GM19324 (cell line): ENCODE measurements at regions not wholly inside any gene's neighbourhood (a gene's known extent, or its start where the extent isn't known, plus 50 kb on each side); places are given as distances from the start of the nearest gene placed in this dataset.

ENCODE experiments used
- ATAC-seq: cut with Tn5 transposase; IDR thresholded peaks from one replicate; pipeline ENCODE4 v1.9.1; 2021; ENCODE audit warnings: mild to moderate bottlenecking, moderate library complexity; ENCODE audit not compliant: unreplicated experiment, low FRiP score

DNA sequence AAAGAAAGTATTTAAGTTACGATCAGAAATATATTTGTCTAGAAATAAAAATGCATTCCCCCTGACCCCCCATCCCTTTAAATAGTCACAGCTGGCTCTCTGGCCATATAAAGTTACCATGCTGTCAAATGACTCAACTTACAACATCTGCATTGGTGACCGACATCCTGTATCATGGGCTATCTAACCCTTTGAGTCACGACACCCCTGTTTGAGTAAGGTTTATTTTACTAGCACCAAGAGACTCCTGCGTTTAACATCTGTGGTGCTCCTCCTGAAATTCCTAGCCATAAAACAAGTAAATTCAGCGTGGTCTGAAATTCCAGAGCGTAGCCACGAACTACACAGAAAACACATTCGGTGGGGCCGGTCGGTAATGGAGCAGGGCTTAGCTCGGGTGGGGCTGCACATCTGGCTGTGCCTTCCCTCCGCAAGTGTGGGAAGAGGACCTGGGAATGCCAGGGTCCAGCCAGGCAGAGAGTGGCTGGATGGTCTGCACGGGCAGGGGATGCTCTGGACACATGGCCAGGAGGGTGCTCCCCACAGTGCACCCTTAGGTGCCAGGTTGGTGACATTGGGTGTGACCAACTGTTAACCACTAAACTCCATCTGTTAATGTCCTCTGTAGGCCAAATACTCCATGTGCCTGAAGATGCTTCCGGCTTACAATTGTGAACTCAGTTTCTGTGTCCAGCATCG, 53.0 kb upstream of the CLDN14 start:
- ATAC-seq, result no peak

DNA sequence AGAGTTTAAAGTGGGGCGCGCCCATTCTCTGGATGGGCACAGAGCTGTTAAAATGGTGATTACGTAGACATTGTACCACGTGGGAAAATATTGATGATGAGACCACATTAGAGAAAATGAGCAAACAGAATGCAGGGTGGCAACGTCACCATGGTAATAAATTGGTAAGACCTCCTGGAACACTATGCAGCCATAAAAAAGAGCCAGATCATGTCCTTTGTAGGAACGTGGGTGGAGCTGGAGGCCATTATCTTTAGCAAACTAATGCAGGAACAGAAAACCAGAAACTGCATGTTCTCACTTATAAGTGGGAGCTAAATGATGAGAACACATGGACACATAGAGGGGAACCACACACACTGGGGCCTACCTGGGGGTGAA, 53.5 kb upstream of the CLDN14 start:
- ATAC-seq, result no peak

DNA sequence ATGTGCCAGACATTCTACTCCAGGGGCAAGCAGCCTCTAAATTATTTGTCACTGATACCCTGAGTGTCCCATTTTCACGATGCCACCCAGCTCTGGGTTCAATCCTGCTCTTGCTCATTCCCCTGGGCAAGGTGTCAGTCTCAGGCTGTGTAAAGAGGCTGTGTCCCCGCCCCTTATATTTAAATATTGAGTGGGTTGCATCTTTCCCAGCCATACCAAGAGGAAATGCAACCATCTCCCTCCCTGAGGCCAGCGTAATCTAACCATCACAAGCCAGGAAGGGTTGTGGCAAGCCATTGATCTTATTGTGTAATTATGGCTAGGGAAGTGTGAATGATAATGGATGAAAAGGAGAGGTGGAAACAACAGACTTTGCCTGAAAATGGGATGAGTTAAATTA, 54.7 kb upstream of the CLDN14 start:
- ATAC-seq, result no peak

DNA sequence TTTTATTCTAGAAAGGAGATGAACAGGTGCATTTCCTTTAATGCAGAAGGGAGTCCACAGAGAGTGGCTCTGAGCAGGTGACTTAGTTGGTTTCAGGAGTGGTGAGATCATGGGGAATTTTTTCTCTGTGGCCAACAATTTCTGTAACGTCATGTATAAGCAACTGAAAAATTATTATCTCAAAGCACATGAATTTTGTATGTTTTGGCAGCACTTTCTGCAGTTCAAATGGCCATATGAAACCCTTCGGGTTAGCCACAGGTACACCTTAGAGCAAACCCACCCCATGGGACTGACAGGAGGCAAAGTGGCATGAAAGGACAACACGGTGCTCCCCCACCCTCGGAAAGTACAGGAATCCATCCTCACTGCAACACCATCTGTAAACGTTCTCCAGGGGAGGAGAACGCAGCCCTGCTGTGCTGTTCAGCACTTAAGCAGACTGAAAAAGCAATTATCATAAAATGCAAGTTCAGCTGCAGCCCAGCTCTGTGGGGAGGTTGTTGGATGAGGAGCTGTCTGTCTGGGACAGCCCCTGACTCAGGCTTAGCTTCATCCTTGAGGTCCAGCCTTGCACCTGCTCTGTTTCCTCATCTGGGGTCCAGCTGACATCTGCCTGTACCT, 55.8 kb upstream of the CLDN14 start:
- peak; percentile 62 for ATAC-seq

DNA sequence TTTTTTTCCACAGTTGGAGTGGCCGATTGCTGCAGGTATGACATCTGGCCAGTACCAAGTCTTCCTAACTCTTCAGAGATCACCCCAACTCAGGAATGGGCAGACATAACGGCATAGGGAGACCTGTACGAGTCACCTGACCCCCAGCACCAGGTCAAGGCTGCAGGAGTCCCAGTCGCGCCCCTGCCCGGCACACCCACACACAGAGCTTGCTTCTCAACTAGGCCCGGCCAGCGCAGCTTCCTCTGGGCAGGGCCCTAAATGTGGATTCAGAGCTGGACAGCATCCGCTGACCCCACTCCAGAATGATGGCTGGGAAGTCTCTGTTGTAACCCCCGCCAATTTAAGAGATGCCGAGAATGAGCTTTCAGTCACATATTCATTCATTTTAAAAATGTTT, 58.8 kb upstream of the CLDN14 start:
- no peak for ATAC-seq

DNA sequence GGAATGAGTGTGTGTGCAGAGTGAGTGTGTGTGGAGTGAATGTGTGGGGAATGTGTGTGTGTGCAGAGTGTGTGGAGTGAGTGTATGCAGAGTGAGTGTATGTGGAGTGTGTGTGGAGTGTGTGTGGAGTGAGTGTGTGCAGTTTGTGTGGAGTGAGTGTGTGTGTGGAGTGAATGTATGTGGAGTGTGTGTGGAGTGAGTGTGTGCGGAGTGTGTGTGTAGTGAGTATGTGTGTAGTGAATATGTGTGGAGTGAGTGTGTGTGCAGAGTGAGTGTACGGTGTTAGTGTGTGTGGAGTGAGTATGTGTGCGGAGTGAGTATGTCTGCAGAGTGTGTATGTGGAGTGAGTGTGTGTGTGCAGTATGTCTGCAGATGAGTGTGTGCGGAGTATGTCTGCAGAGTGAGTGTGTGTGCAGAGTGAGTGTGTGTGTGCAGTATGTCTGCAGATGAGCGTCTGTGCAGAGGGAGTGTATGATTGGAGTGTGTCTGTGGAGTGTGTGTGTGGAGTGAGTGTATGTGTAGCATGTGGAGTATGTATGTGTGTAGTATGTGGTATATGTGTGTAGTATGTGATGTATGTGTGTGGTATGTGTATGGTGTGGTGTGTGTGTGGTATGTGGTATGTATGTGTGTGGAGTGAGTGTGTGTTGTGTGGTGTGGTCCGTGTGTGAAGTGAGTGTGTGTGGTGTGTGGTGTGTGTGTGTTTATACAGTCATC, 59.7 kb upstream of the CLDN14 start:
- ATAC-seq, result no peak

DNA sequence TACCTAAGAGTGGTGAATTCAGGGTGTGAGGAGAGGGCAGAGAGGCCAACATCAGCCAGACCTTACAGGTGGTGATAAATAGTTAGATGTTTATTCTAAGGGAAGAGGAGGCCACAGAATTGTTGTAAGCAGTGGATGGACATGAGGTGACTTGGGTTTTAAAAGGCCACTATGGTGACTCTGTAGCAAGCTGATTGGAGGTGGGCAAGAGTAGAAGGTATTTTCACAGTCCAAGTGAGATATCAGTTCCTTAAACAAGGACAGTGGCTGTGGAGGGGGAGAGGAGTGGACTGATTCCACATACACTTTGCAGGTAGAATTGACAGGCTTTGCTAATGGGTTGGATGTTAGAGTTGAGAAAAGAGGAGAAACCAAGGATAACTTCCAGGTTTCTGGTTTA, 60.8 kb upstream of the CLDN14 start:
- no peak for ATAC-seq

DNA sequence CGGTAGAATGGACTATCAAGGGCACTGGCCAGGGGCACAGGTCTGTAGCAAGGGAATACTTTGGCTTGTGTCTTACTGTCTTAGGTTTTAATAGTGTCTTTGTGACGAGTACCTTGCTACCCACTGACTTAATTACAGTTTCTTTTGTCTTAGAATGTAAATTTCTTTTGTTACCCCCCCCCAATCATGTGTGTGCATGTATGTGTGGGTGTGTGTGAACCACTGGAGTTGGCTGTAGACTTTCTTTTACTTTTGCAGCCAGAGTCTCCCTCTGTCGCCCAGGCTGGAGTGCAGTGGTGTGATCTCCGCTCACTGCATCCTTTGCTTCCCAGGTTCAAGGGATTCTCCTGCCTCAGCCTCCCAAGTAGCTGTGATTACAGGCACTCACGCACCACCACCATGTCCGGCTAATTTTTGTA, 61.8 kb upstream of the CLDN14 start:
- ATAC-seq, result no peak

DNA sequence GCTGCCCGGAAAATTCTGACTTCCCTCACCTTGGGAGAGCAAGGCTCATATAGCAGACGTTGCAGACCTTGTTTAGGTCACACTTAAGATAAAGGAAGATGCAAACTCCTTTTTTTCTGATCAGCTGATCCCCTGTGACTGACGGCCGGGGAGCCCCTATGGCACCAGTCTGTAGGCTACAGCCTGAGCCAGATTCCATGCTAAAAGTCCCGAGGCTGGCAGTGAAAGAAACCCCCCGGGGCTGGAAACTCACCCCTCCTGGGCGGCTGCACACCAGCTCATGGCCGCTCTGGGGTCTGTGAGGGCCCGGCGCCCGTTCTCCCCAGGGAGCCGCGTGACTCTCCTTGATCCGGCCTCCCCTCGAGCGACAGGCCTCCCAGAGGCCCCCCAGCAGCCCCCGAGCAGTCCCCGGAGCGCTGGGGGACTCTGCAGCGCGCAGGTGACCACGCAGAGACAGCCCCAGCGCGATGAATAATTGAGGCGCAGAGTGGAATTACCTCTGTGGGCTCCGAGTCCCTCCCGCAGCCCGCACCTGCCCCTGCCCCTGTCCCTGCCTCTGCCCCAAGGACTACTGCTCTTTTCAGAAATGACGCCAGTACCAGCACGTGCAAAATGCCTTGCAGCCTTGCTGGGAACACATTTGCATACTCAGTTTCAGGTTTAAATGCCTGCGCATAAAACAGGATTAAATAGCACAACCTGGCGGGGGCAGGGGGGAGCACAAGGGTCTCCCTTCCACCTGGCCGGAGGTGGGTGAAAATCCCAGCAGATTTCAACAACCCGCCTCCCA, 62.6 kb upstream of the CLDN14 start:
- ATAC-seq, result no peak

DNA sequence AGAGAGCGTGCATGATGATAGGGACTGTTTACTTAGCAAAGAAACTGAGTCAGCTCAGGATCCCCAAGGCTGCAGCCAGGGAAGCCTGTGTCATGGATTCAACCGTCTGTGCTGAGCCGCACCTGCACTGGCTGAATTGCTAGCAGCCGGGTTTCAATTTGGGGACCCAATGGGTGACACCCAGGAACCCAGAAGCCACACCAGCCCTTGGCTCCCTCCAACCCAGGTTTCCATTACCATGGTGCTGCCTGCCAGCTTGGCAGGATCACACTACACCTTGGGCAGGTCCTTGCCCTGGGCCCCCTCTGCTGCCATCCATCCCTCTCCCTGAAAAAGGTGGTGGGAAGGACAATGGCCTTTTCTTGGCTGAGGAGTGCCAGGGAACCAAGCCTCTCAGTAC, 64.0 kb upstream of the CLDN14 start:
- ATAC-seq, result no peak

DNA sequence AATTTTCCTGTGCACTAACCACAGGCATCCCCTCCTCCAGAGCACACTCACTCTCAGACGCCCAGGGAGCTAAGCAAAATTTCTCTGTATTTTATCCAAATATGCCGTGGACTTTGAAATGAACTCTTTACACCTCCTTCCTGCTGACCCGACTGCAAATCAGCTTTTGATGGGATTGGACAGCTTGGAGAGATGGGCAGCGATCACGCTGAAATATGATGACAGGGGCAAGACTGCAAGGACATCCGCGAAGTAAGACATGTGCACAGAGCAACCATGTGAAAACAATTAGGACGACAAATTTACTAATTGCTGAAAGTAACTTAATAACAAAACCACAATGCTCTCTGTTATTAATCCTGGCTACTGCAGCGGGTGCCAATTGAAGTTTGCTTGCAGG, 64.6 kb upstream of the CLDN14 start:
- no peak for ATAC-seq

DNA sequence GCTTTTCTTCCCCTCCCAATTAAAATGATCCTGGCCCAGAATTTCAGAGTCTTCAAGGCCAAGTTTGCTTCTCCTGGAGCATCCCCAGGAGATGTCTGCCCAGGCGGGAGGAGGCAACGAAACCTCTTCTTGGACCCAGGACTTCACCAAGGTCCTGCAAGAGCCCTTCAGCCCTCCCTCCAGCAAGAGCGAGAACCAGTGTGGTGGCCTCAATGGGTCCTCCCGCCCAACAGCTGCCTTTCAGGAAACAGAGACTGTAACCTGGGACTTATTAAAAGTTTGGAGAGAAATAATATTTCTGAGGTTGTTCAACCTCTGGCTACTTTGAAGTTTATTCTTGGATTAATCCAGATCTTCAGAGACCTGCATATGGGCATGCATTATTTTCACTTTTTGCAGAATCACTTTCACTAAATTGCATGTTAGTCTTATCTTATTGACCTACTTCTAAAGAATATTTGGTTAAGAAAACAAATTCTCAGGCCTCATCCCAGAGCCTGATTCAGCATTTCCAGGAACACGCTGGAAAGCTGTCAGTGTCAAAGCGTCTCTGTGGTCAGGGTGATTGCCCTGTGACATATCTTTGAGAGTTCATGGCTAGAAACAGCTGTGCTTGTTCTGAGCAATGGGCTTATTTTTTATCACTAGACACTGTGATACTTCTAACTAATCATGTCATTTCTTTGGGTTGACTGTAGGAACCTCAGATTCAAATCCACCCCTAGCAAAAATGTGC, 66.0 kb upstream of the CLDN14 start:
- no peak for ATAC-seq

DNA sequence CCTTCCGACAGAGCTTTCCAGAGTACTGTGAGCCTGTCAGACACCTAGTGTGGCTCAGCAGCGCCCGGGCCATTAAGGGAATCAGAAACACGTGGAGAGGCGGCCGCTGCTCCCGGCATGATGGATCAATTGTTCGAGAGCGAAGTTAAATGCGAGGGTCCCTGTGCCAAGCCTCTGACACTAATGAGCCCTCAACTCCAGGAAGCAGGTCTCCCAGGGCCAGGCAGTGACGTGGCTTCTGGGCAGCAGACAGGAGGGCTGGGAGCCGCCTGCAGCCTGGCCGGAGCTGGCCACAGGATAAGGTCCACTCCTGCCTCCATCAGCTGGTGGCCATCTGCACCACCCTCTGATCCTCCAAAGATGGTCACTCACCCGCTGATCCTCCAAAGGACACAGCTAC, 67.5 kb upstream of the CLDN14 start:
- no peak for ATAC-seq

DNA sequence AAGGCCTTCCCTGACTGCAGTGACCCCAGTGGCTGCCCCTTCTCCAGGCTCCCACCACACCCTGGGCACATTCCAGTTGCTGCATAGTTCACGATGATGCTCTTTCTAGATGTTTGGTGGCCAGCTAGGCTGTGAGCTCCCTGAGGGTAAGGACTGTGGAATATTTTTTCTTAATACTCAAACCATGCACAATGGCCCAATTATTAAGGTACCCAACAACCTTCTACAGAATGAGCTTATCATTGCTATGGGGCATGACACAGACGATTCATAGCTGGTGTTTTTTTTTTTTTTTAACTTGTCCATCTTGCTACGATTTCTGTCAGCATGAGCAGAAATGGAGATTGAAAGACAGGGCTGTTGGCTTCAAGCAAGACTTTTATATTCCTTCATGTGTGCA, 68.9 kb upstream of the CLDN14 start:
- no peak for ATAC-seq

DNA sequence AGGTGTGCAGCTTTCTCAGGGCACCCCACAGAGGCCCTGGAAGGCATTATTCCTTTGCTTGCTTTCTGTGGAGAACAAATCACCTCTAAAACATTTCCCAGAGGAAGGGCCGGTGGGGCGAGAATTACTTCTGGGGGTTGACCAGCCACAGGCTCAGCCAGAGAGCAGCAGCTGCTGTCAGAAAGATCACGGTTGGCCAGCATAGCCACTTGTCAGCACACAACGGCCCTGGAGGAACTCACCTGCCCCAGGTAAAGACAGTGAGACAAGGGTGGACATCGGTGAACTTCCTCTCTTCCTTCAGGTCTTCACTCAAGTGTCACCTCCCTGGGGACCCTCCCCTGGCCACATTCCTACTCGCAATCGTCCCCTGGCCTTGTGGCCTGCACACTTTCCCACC, 69.5 kb upstream of the CLDN14 start:
- ATAC-seq, result no peak

DNA sequence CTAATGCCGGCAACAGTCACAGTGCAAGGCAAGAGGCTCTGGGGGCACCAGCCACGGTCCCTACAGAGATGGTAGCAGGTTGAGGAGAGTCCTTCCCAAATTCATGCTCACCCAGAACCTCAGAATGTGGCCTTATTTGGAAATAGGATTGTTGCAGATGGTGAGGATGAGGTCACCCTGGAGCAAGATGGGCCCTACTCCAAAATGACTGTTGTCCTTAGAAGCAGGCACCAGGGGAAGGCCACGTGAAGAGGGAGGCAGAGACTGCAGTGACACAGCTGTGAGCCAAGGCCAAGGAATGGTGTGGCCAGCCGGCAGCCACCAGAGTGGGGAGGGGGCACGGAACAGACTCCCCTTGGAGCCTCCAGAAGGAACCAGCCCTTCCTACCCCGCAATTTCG, 70.8 kb upstream of the CLDN14 start:
- no peak for ATAC-seq

DNA sequence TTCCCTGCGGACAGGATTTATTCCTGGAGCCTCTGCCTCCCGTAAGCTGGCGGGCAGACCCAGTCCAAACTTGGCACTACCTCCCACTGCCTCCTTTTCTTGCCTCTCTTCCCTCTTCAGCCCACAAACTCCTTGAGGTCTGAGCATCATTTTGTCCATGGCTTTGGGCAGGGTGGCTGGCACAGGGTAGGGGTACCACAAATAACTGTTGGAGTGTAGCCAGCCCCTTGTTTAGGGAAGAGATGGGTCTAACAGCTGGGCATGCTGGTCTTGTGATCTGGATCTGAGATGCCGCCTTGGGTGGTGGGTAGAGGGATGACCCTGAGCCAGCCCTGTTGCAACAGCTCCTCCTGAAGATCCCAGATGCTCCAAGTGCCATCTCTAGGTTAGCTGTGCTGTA, 71.4 kb upstream of the CLDN14 start:
- ATAC-seq, result no peak

DNA sequence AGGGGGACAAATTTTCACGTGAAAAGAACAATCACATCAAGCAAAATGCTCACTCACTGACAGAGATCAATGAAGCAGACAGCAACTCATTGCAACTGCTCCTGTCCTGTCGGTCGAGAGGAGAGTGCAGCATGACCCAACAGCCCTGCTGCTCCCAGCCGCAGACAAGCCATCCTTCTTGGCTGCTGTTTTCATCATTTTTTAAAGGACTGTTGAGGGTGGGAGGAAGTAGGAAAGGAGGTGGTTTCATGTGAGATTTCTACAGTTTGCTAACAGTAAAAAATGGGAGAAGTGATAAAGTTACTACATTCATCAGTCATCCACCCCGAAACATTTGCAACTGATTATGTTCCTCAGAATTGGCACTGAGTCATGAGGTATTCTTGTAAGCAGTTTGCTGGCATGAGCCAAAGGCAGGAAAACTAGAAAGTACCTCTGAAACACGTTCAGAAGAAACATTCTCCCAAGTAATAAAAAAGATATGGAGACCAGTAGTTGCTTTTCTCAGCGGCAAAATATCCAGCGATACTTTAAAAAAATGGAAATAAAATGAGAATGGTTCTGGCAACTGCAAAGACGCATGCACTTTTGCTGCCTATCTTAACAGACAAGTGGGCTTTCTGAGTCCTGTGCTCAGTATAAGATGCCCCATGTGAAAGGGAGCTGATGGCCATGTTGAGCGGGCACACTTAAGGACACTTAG, 72.0 kb upstream of the CLDN14 start:
- ATAC-seq, result no peak

DNA sequence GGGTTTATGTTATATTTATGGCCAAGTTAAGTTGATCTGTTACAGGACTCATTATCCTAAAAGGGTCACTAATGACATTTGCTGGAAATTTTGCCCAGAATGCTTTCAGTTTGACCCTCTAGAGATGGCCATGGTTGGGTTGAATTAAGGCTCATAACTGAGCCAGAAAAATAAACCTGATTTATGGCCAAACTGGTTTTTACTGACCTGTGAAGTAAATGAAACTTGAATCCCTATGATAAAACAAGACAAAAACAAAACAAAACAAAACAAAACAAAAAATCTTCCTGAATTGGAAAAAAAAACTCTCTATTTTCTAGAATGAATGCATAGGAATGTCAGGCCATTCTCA, 72.5 kb upstream of the CLDN14 start:
- ATAC-seq, result no peak

DNA sequence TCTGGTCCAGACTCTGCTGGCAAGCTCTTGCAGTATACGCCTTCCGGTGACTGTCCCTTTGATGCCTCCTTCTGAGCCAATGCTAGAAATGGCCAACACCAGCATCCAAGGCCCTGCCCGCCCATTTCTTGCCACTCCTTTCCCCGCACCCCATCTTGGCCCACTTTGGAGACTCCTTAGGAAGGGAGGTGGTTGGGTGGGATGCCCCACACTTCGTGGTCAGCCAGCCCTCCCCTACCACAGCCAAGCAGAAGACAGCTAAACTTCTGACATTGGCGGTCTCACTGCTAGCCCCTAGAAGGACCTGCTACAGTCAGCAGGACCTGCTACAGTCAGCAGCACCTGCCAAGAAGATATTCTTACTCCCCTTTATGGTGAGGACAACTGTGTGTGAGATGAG, 73.5 kb upstream of the CLDN14 start:
- ATAC-seq, result no peak
